ENCODE measurements at regions not wholly inside any gene's neighbourhood (a gene's known extent, or its start where the extent isn't known, plus 50 kb on each side); places are given as distances from the start of the nearest gene placed in this dataset.

DNA sequence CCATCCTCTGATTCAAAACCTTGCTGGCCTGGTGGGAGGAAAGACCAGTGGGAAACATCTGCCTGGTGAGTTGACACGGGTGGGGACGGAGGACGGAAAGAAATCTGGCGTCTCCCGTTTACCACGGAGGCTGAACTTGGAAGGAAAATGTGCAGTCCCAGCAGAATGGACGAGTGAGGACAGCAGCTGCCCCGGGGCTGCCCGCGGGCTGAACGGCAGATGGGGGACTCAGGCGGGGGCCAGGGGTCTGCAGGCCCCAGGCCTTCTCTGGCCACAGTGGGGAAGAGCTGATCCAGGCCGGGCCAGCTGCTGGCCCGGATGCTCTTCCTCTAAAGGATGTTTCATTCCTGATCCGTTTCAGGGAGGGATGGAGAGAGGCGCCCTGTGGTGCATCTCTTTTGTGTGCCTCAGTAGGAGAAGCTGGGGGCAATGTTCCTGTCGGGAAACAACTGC, 147.5 kb upstream of the CHST15 start:
- TF ChIP-seq, protein P1, sequence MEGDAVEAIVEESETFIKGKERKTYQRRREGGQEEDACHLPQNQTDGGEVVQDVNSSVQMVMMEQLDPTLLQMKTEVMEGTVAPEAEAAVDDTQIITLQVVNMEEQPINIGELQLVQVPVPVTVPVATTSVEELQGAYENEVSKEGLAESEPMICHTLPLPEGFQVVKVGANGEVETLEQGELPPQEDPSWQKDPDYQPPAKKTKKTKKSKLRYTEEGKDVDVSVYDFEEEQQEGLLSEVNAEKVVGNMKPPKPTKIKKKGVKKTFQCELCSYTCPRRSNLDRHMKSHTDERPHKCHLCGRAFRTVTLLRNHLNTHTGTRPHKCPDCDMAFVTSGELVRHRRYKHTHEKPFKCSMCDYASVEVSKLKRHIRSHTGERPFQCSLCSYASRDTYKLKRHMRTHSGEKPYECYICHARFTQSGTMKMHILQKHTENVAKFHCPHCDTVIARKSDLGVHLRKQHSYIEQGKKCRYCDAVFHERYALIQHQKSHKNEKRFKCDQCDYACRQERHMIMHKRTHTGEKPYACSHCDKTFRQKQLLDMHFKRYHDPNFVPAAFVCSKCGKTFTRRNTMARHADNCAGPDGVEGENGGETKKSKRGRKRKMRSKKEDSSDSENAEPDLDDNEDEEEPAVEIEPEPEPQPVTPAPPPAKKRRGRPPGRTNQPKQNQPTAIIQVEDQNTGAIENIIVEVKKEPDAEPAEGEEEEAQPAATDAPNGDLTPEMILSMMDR (IDR thresholded peaks at IDR 0.05), result no peak
- TF ChIP-seq POLR2A (IDR thresholded peaks at IDR 0.05), result no peak
